ENCODE measurements at regions not wholly inside any gene's neighbourhood (a gene's known extent, or its start where the extent isn't known, plus 50 kb on each side); places are given as distances from the start of the nearest gene placed in this dataset.
"Not testable (repeated sequence)": the region's sequence is repeated elsewhere in the genome, so short reads cannot be mapped to it uniquely, and the experiment has no call there.

DNA sequence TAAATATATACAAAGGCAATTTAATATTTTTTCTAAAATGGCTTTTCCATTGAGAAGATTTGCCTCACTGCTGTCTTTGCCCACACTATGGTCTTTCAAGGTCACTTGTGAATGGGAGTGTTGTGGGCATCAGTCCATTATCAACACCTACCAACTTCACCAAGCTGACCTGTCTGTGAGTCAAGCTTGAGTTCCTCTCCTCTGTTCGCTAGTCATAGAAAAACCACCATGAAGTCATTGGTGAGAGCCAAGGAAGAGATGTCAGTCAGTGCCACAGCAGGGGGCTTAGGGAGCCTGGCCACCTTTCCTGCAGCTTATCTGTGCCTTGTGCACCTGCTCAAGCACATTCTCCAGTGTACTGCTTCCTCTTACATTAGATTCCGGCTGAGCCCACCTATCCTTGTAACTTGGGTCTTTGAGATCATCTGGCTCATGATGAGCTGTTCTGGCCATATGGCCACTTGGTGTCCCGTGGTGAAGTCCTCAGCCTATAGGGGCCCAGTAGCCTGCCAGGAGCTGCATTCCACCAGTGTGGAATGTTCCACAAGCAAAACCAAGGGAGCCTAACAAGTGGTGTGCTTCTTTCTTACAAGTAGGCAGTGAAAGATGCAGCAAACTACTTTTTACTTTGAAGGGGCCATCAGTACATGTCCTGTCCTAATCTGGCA lies 80.8 kb upstream of the C12orf71 start:
- no peaks in the 10 kb centered on the region for H3K9me3 ChIP-seq
- ATAC-seq (no peak), DNase-seq (no peak)
- no peak overlapping the region for H3K4me3 ChIP-seq
- no peaks in the 10 kb centered on the region for H3K36me3 ChIP-seq (ENCODE audit: low read depth)
- H3K4me1 ChIP-seq (ENCODE audit: low read depth) = no peaks in the 10 kb centered on the region
- intact Hi-C loops (cut with DNase I, micrococcal nuclease) = no loop called here
- TF ChIP-seq, protein P1, sequence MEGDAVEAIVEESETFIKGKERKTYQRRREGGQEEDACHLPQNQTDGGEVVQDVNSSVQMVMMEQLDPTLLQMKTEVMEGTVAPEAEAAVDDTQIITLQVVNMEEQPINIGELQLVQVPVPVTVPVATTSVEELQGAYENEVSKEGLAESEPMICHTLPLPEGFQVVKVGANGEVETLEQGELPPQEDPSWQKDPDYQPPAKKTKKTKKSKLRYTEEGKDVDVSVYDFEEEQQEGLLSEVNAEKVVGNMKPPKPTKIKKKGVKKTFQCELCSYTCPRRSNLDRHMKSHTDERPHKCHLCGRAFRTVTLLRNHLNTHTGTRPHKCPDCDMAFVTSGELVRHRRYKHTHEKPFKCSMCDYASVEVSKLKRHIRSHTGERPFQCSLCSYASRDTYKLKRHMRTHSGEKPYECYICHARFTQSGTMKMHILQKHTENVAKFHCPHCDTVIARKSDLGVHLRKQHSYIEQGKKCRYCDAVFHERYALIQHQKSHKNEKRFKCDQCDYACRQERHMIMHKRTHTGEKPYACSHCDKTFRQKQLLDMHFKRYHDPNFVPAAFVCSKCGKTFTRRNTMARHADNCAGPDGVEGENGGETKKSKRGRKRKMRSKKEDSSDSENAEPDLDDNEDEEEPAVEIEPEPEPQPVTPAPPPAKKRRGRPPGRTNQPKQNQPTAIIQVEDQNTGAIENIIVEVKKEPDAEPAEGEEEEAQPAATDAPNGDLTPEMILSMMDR (IDR thresholded peaks at IDR 0.05) = no peak

DNA sequence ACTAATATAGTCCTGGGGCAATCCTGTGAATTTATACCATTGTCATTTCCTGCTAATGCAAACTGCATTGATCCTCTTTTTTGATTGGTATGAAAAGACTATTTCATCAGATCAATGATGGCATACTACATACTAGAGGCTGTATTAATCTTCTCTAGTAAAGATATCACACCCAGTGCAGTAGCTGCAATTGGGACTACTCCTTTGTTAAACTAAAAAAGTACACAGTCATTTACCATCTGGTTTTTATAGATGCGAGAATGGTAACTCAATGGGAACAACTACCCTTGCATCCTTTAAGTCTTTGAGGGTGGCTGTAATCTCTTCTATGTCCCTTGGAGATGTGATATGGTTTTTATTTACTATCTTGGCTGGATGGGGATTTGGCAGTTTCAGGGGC lies 80.2 kb upstream of the STK38L start:
- peak; percentile 74 for ATAC-seq
- Histone ChIP-seq H3K4me3 (no peak overlapping the region), H3K4me1 (ENCODE audit: low read depth) (no peaks in the 10 kb centered on the region), H3K36me3 (ENCODE audit: low read depth) (no peaks in the 10 kb centered on the region), H3K9me3 (no peaks in the 10 kb centered on the region)
- no peak for DNase-seq
- intact Hi-C loops (cut with DNase I, micrococcal nuclease) = no loop called here
- TF ChIP-seq, protein P1 (IDR thresholded peaks at IDR 0.05) = no peak

DNA sequence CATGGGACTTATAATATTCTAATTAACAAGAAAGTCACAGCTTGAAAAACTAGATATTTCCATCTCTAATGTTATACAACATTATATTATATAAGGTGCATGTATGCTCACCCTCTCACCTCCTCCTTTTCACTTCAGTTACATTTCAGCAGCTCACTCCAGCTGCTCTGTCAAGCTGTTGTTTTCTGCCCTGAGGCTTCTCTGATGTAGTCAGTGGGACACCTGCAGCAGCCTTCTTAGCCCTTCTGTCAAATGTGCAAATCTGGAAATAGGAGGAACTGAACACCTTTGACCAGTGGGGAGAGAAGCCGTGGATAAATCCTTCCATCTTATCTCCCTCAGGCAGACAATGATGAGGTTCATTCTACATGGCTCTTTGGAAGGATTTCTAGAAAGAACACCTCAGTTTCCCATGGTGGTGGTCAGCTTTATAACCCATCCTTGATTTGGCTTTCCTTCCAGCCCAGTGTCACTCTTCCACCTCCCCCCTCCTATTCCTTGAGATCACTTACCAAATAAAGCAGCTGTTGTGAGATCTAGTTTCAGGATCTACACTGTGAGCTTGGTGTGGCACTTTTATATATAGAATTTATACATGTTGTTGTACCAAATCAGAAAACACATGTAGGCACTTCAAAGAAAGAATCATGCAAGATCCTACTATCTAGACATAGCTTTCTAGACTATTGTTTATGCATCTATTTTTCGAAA lies 79.6 kb upstream of the STK38L start:
- TF ChIP-seq, protein P1 (IDR thresholded peaks at IDR 0.05) = no peak
- DNase-seq (no peak), ATAC-seq (peak; percentile 44)
- H3K4me3 ChIP-seq = no peak overlapping the region
- intact Hi-C loops (cut with DNase I, micrococcal nuclease) = no loop called here
- no peaks in the 10 kb centered on the region for H3K36me3 ChIP-seq (ENCODE audit: low read depth)
- no peaks in the 10 kb centered on the region for H3K9me3 ChIP-seq
- H3K4me1 ChIP-seq (ENCODE audit: low read depth) = no peaks in the 10 kb centered on the region

DNA sequence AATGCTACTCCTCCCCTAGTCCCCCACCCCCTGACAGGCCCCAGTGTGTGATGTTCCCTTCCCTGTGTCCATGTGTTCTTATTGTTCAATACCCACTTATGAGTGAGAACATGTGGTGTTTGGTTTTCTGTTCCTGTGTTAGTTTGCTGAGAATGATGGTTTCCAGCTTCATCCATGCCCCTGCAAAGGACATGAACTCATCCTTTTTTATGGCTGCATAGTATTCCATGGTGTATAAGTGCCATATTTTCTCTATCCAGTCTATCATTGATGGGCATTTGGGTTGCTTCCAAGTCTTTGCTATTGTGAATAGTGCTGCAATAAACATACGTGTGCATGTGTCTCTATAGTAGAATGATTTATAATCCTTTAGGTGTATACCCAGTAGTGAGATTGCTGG lies 78.1 kb upstream of the STK38L start:
- DNase-seq; H3K4me1 ChIP-seq (ENCODE audit: low read depth); H3K4me3 ChIP-seq; ATAC-seq; H3K36me3 ChIP-seq (ENCODE audit: low read depth); intact Hi-C loops (cut with DNase I, micrococcal nuclease); H3K9me3 ChIP-seq: not testable (repeated sequence)

DNA sequence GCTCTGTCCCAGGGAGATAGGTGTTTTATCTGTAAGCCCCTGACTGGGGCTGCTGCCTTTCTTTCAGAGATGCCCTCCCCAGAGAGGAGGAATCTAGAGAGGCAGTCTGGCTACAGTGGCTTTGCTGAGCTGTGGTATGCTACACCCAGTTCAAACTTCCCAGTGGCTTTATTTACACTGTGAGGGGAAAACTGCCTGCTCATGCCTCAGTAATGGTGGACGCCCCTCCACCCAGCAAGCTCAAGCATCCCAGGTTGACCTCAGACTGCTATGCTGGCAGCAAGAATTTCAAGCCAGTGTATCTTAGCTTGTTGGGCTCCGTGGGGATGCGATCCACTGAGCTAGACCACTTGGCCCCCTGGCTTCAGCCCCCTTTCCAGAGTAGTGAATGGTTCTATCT lies 72.6 kb upstream of the STK38L start:
- H3K4me3 ChIP-seq; H3K9me3 ChIP-seq; DNase-seq; intact Hi-C loops (cut with DNase I, micrococcal nuclease); H3K4me1 ChIP-seq (ENCODE audit: low read depth); ATAC-seq; H3K36me3 ChIP-seq (ENCODE audit: low read depth): not testable (repeated sequence)

DNA sequence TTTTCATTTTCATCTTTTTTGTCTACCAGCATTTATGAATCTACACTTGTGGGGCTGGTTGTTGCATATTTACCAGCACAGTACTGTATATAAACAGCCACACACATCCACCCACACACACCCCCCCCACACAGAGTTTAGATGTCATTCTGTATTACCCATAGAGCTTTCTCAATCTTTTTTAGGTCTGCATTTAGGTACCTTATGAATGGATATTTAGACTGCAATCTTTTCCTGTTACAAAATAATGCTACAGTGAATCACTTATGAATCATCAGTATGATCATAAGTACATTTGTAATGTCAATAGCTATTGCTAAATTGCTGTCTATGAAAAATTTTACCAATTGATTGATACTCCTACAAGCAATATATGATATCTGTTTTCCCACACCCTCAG lies 67.3 kb upstream of the STK38L start:
- intact Hi-C loops (cut with DNase I, micrococcal nuclease) = no loop called here
- Histone ChIP-seq H3K36me3 (ENCODE audit: low read depth) (no peaks in the 10 kb centered on the region), H3K4me3 (no peak overlapping the region), H3K9me3 (no peaks in the 10 kb centered on the region), H3K4me1 (ENCODE audit: low read depth) (peaks cover 4% of the 10 kb centered on the region)
- TF ChIP-seq, protein P1 (IDR thresholded peaks at IDR 0.05) = no peak
- ATAC-seq (no peak), DNase-seq (no peak)

All from mucosa of descending colon (tissue), 3 donors.